NB4 (cell line): ENCODE measurements at regions not wholly inside any gene's neighbourhood (a gene's known extent, or its start where the extent isn't known, plus 50 kb on each side); places are given as distances from the start of the nearest gene placed in this dataset.

ENCODE experiments used
- DNase-seq: peaks from one replicate; pipeline ENCODE4 v3.0.0; 2010; ENCODE audit warnings: low read depth
- H3K4me3 ChIP-seq: one replicate; pipeline ENCODE4 v1.5.1; 2011; ENCODE audit warnings: mild to moderate bottlenecking, low read depth, low read length, moderate library complexity
- CTCF ChIP-seq: IDR thresholded peaks from one replicate; pipeline ENCODE4 v1.5.1; 2012; ENCODE audit warnings: low read depth, low read length
- MYC ChIP-seq: IDR thresholded peaks from 2 replicates; pipeline ENCODE4 v1.6.1; 2011; ENCODE audit warnings: low read depth, low read length
- POLR2A ChIP-seq: IDR thresholded peaks from 2 replicates; pipeline ENCODE4 v1.6.1; 2011; ENCODE audit warnings: mild to moderate bottlenecking; ENCODE audit not compliant: insufficient read length; ENCODE audit errors: extremely low read depth
- TF ChIP-seq, protein P1 (sequence below): IDR thresholded peaks from 2 replicates; pipeline ENCODE4 v1.6.1; 2011; ENCODE audit warnings: low read depth, low read length

DNA sequence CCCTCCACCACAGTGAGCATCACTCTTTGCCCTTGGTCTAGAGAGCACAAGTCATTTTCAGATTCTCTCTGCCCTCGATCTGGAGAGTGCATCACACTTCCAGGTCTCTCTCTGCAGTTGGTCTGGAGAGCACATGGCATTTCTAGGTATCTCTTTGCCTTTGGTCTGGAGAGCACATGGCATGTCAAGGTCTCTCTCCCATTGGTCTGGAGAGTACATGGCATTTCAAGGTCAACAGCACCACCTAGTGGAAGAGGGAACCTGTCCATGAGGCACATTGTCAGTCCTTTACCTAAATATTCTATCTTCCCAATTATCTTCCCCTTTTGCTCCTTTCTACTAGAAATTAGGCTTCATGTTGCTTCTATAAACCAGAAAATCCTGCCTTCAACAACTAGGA, 1139.4 kb downstream of the XPNPEP1 start:
- H3K4me3 ChIP-seq: no peak overlapping the region
- peak; percentile 77 for DNase-seq
- TF ChIP-seq MYC: peak; percentile 93
- TF ChIP-seq POLR2A: no peak
- TF ChIP-seq, protein P1, sequence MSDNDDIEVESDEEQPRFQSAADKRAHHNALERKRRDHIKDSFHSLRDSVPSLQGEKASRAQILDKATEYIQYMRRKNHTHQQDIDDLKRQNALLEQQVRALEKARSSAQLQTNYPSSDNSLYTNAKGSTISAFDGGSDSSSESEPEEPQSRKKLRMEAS: peak; percentile 99
- peak; percentile 57 for TF ChIP-seq CTCF

GRCh38 chr10:108782411-108782810, 1140.9 kb downstream of the XPNPEP1 start:
- no peak for DNase-seq
- TF ChIP-seq MYC: no peak
- TF ChIP-seq POLR2A: no peak
- TF ChIP-seq, protein P1: no peak
- TF ChIP-seq CTCF: no peak
- no peak overlapping the region for H3K4me3 ChIP-seq

GRCh38 chr10:108779501-108779900, 1143.8 kb downstream of the XPNPEP1 start:
- no peak overlapping the region for H3K4me3 ChIP-seq
- TF ChIP-seq POLR2A (no peak), MYC (no peak), CTCF (no peak)
- TF ChIP-seq, protein P1: no peak
- no peak for DNase-seq

GRCh38 chr10:108775911-108776475, 1147.3 kb downstream of the XPNPEP1 start:
- no peak for TF ChIP-seq CTCF
- TF ChIP-seq, protein P1: no peak
- no peak for TF ChIP-seq POLR2A
- no peak for TF ChIP-seq MYC
- no peak for DNase-seq
- no peak overlapping the region for H3K4me3 ChIP-seq

DNA sequence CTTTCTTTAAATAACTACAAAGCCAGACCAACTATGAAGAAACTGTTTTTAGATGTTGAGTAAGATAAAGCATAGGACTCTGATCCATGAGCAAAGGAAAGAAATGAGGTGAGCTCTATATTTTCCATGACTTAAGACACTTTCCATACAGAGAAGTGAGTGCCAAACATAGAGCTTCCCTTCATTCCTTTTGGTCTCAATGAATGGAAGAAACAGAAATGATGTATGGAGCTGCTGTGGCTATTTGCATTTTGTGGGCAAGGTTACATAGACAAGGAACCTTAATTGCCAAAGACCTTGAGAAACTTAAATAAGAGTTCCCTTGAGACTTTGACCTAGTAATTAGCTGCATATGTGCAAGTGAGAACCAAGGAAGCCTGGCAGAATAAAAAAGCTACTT, 1152.2 kb downstream of the XPNPEP1 start:
- no peak for TF ChIP-seq MYC
- no peak for TF ChIP-seq POLR2A
- TF ChIP-seq, protein P1: no peak
- no peak for TF ChIP-seq CTCF
- no peak overlapping the region for H3K4me3 ChIP-seq
- DNase-seq: no peak

DNA sequence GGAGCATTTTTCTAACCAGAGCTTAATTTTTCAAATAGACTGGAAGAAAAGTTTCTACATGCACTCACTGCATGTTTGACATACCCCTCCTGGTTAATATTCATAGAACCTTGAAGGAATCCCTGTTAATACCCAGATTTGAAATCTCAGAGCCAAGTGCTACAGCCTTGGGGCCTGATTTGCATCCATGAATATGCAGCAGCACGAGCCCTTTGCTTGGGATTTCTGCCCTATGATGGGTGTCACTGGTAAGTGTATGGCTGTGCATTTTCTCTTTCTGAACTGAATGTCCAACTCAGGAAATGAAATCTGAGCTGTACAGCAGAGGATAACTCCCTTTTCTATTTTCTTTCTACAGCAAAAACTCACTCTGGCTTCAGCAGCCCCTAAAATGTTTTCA, 1157.5 kb downstream of the XPNPEP1 start:
- no peak overlapping the region for H3K4me3 ChIP-seq
- TF ChIP-seq CTCF (no peak), POLR2A (no peak), MYC (no peak)
- TF ChIP-seq, protein P1: no peak

More for the DNA sequence above, 1157.5 kb downstream of the XPNPEP1 start:
- DNase-seq: no peak
